Hindlimb muscle (tissue), 1 donor: ENCODE measurements at regions not wholly inside any gene's neighbourhood (a gene's known extent, or its start where the extent isn't known, plus 50 kb on each side); places are given as distances from the start of the nearest gene placed in this dataset.
"Not testable (repeated sequence)": the region's sequence is repeated elsewhere in the genome, so short reads cannot be mapped to it uniquely, and the experiment has no call there.

Experiments used
- DNase-seq: peaks from one replicate; pipeline ENCODE4 v3.0.0-alpha.2; 2013

- DNase-seq: no peak
Measured at GRCh38 chr20:60097285-60097684, 139.1 kb downstream of the CDH26 start.

GRCh38 chr20:60100780-60101179 is 142.6 kb downstream of the CDH26 start:
- DNase-seq: no peak

GRCh38 chr20:60101201-60101890 is 143.1 kb downstream of the CDH26 start:
- no peak for DNase-seq

GRCh38 chr20:60101891-60102281 is 143.7 kb downstream of the CDH26 start:
- no peak for DNase-seq

- DNase-seq: no peak
Measured at GRCh38 chr20:60102665-60103210, 144.5 kb downstream of the CDH26 start.

- DNase-seq: no peak
Measured at GRCh38 chr20:60104993-60105803, 147.0 kb downstream of the CDH26 start.

GRCh38 chr20:60106186-60106585 is 148.0 kb downstream of the CDH26 start:
- DNase-seq: not testable (repeated sequence)

GRCh38 chr20:60107621-60108390 is 149.6 kb downstream of the CDH26 start:
- no peak for DNase-seq

GRCh38 chr20:60108397-60108796 is 150.2 kb downstream of the CDH26 start:
- no peak for DNase-seq

- no peak for DNase-seq
Measured at GRCh38 chr20:60113024-60113724, 155.0 kb downstream of the CDH26 start.

GRCh38 chr20:60113771-60114170 is 155.5 kb downstream of the CDH26 start:
- no peak for DNase-seq

GRCh38 chr20:60115451-60115850 is 157.2 kb downstream of the CDH26 start:
- no peak for DNase-seq

GRCh38 chr20:60116128-60116909 is 158.1 kb downstream of the CDH26 start:
- no peak for DNase-seq

GRCh38 chr20:60117065-60117464 is 158.8 kb downstream of the CDH26 start:
- no peak for DNase-seq

GRCh38 chr20:60121903-60122302 is 163.7 kb downstream of the CDH26 start:
- DNase-seq: no peak

- no peak for DNase-seq
Measured at GRCh38 chr20:60122671-60123070, 164.4 kb downstream of the CDH26 start.

GRCh38 chr20:60123096-60123495 is 164.9 kb downstream of the CDH26 start:
- DNase-seq: no peak

GRCh38 chr20:60123652-60124051 is 165.4 kb downstream of the CDH26 start:
- DNase-seq: no peak

- no peak for DNase-seq
Measured at GRCh38 chr20:60124776-60125381, 166.7 kb downstream of the CDH26 start.

- DNase-seq: no peak
Measured at GRCh38 chr20:60125513-60125912, 167.3 kb downstream of the CDH26 start.

GRCh38 chr20:60126975-60127374 is 168.8 kb downstream of the CDH26 start:
- DNase-seq: no peak
